K562 (cell line): ENCODE measurements at regions not wholly inside any gene's neighbourhood (a gene's known extent, or its start where the extent isn't known, plus 50 kb on each side); places are given as distances from the start of the nearest gene placed in this dataset.
A peak's percentile ranks its signal among the peaks of the same experiment; 100 is the strongest.

Experiments
- ATAC-seq: fragments of 200-7000 bp; cut with Tn5 transposase; 3 replicates; pipeline ENCODE4 v1.9.1; 2020; ENCODE audit warnings: moderate library complexity
- BruUV-seq: library from RNA; stranded (reverse); fragments of 400-500 nt; replicated peaks from 2 replicates; lab custom pipeline; 2021; lab: Mats Ljungman, UMichigan
- CTCF ChIA-PET: fragments of 300-600 bp; formaldehyde crosslinking; extraction: SDS; loops from one replicate; lab custom pipeline; 2021; ENCODE audit warnings: low intra/inter-chr PET ratio; lab: Yijun Ruan, JAX
- POLR2A ChIA-PET: fragments of 300-600, 350-650 bp; sonication (Branson Sonifier 250); formaldehyde crosslinking; extraction: SDS; loops from one replicate; lab custom pipeline; 2021; ENCODE audit warnings: antibody characterized with exemption, inconsistent platforms; lab: Yijun Ruan, JAX
- DNase-seq, 4 experiments: peaks; one replicate each; pipeline versions ENCODE4 v3.0.0 to v3.0.0-alpha.2; 2011 to 2018; ENCODE audit warnings: low spot score in 3 of 4, mixed read lengths in 3 of 4; ENCODE audit errors: extremely low read depth in 1 of 4
- FAIRE-seq: peaks from 2 replicates; lab custom pipeline; 2011; peaks lifted over from hg19 to GRCh38; lab: Jason Lieb, UNC
- H2AFZ ChIP-seq: 2 replicates; pipeline ENCODE4 v1.6.0; 2011; ENCODE audit warnings: low read depth, low read length, control low read depth, inconsistent platforms
- H3K27ac ChIP-seq: fragments of 200-600 bp; 3 replicates; pipeline ENCODE4 v1.8.0; 2011; ENCODE audit warnings: low read depth, mild to moderate bottlenecking, control low read depth, inconsistent platforms, low read length, moderate library complexity, mixed read lengths; ENCODE audit errors: extremely low read depth
- H3K27me3 ChIP-seq, 2 experiments: fragments of 300-600 bp in 1 of 2; 2 replicates in 1 of 2; 3 replicates in 1 of 2; pipeline versions ENCODE4 v1.6.0 to v1.8.0; 2011; ENCODE audit warnings: inconsistent platforms in 2 of 2, low read length in 2 of 2, mild to moderate bottlenecking in 1 of 2, mixed read lengths in 1 of 2, moderate library complexity in 1 of 2; ENCODE audit not compliant: control insufficient read depth in 2 of 2, insufficient read depth in 2 of 2
- H3K36me3 ChIP-seq: fragments of 300-600 bp; 3 replicates; pipeline ENCODE4 v1.8.0; 2011; ENCODE audit warnings: mild to moderate bottlenecking, low read length, inconsistent platforms; ENCODE audit not compliant: control insufficient read depth, insufficient read depth
- H3K4me1 ChIP-seq, 2 experiments: fragments of 200-600 bp in 1 of 2; replicated peaks in 1 of 2; 2 replicates in 1 of 2; 3 replicates in 1 of 2; pipeline versions ENCODE4 v1.5.1 to v1.8.0; 2011; ENCODE audit warnings: inconsistent platforms in 2 of 2, low read length in 2 of 2, mild to moderate bottlenecking in 1 of 2, mixed read lengths in 1 of 2, moderate library complexity in 1 of 2; ENCODE audit not compliant: control insufficient read depth in 2 of 2, insufficient read depth in 2 of 2
- H3K4me2 ChIP-seq: 2 replicates; pipeline ENCODE4 v1.6.1; 2011; ENCODE audit warnings: low read length, control low read depth, inconsistent platforms, mixed read lengths; ENCODE audit not compliant: insufficient read depth
- H3K4me3 ChIP-seq: fragments of 200-600 bp; sonication (generic), shearing (Covaris generic); 2 replicates; pipeline ENCODE4 v1.5.1; 2016; ENCODE audit warnings: control low read depth, inconsistent platforms
- H3K79me2 ChIP-seq: fragments of 200-600 bp; 3 replicates; pipeline ENCODE4 v1.8.0; 2011; ENCODE audit warnings: low read length, inconsistent platforms; ENCODE audit not compliant: control insufficient read depth, insufficient read depth
- H3K9ac ChIP-seq, 2 experiments: 2 replicates each; pipeline versions ENCODE4 v1.6.0 to v1.6.1; 2011; ENCODE audit warnings: low read depth in 2 of 2, low read length in 2 of 2, control low read depth in 1 of 2, inconsistent platforms in 1 of 2, mild to moderate bottlenecking in 1 of 2, mixed read lengths in 1 of 2; ENCODE audit not compliant: insufficient read depth in 1 of 2
- H3K9me1 ChIP-seq: one replicate; pipeline ENCODE4 v1.6.0; 2011; ENCODE audit warnings: inconsistent platforms, mild to moderate bottlenecking, low read length, moderate library complexity; ENCODE audit not compliant: control insufficient read depth, insufficient read depth
- H3K9me3 ChIP-seq: replicated peaks from 2 replicates; pipeline ENCODE4 v1.5.1; 2011; ENCODE audit warnings: low read depth, low read length, inconsistent platforms; ENCODE audit not compliant: control insufficient read depth, insufficient read depth
- H4K20me1 ChIP-seq: replicated peaks from 2 replicates; pipeline ENCODE4 v1.6.1; 2011; ENCODE audit warnings: low read length, inconsistent platforms, mixed read lengths; ENCODE audit not compliant: control insufficient read depth, insufficient read depth
- CBX2 ChIP-seq: fragments of 200-600 bp; sonication (generic); IDR thresholded peaks from one replicate; pipeline ENCODE4 v1.6.1; 2012; ENCODE audit warnings: mild to moderate bottlenecking, low read length, inconsistent platforms; ENCODE audit not compliant: insufficient read depth, poor library complexity, severe bottlenecking
- CREM ChIP-seq: IDR thresholded peaks from 2 replicates; pipeline ENCODE4 v1.6.1; 2014; ENCODE audit warnings: antibody characterized with exemption, low read depth
- IRF2 ChIP-seq: sonication (generic); formaldehyde crosslinking; IDR thresholded peaks from 2 replicates; pipeline ENCODE4 v1.8.1; 2022; ENCODE audit warnings: mild to moderate bottlenecking, missing genetic modification reagents
- NBN ChIP-seq: fragments of 450-650 bp; IDR thresholded peaks from 2 replicates; pipeline ENCODE4 v1.6.1; 2016; ENCODE audit warnings: low read depth, mild to moderate bottlenecking
- NR0B1 ChIP-seq: fragments of 450-650 bp; IDR thresholded peaks from one replicate; pipeline ENCODE4 v1.6.1; 2018; ENCODE audit warnings: mild to moderate bottlenecking, moderate library complexity; ENCODE audit not compliant: partially characterized antibody
- PML ChIP-seq: IDR thresholded peaks from 2 replicates; pipeline ENCODE4 v1.6.1; 2012; ENCODE audit warnings: low read length, inconsistent platforms
- RCOR1 ChIP-seq, 2 experiments: IDR thresholded peaks; 2 replicates each; pipeline ENCODE4 v1.6.1; 2012; ENCODE audit warnings: low read depth in 2 of 2, low read length in 2 of 2, borderline replicate concordance in 1 of 2, improper control_type of control experiment in 1 of 2
- TRIM25 ChIP-seq: fragments of 450-650 bp; IDR thresholded peaks from 2 replicates; pipeline ENCODE4 v1.7.0; 2016; ENCODE audit warnings: borderline replicate concordance
- ZBTB9 ChIP-seq: fragments of 450-650 bp; formaldehyde crosslinking; IDR thresholded peaks from 2 replicates; pipeline ENCODE4 v1.4.0; 2020; ENCODE audit warnings: mild to moderate bottlenecking, moderate library complexity
- ZNF232 ChIP-seq: sonication (generic); formaldehyde crosslinking; IDR thresholded peaks from 2 replicates; pipeline ENCODE4 v1.8.0; 2022; ENCODE audit warnings: mild to moderate bottlenecking, missing genetic modification reagents
- ZNF586 ChIP-seq: fragments of 450-650 bp; formaldehyde crosslinking; conservative IDR thresholded peaks from 2 replicates; pipeline ENCODE4 v1.4.0; 2020; ENCODE audit warnings: mild to moderate bottlenecking, moderate library complexity
- ZNF668 ChIP-seq: fragments of 250-450 bp; sonication (Bioruptor Pico); IDR thresholded peaks from 2 replicates; pipeline ENCODE4 v1.8.0; 2022; ENCODE audit warnings: mild to moderate bottlenecking, inconsistent platforms
- ZNF766 ChIP-seq: fragments of 200-800 bp; sonication (Bioruptor generic); conservative IDR thresholded peaks from 2 replicates; pipeline ENCODE4 v1.6.1; 2016; ENCODE audit warnings: missing genetic modification characterization, missing compliant biosample characterization
- WGBS: fragments of 100-300 bp; shearing (Covaris generic); methylation state at CpG from one replicate; pipeline ENCODE4 v1.1.6; 2016; ENCODE audit warnings: low coverage, mixed read lengths; ENCODE audit not compliant: insufficient coverage; ENCODE audit errors: missing lambda C conversion rate; 5-methylcytosine and 5-hydroxymethylcytosine counted together
- in situ Hi-C: fragments of 300-500 bp; cut with MboI; formaldehyde crosslinking; loops from 4 replicates; pipeline ENCODE4 v1.15.0; 2018; ENCODE audit warnings: inconsistent platforms, mixed read lengths
- intact Hi-C: fragments of 100-400 bp; cut with micrococcal nuclease; formaldehyde crosslinking; loops from 2 replicates; pipeline ENCODE4 v1.14.2; 2022

- no peaks in the 10 kb centered on the region for H3K9me3 ChIP-seq
- ATAC-seq: no peak
- no peaks in the 10 kb centered on the region for H3K4me1 ChIP-seq
- H3K27me3 ChIP-seq: no peaks in the 10 kb centered on the region; a peak in 1 of 5 replicates
- FAIRE-seq: no peak
- no peaks in the 10 kb centered on the region for H3K9me1 ChIP-seq
- CTCF ChIA-PET: no interaction called here
- whole genome bisulfite sequencing: 1% methylated on average over 4 of the region's 4 CpGs
- intact Hi-C loops: no loop called here
- no TSS peak for BruUV-seq
- DNase-seq: no peak
- H3K36me3 ChIP-seq: no peaks in the 10 kb centered on the region
- no peaks in the 10 kb centered on the region for H3K79me2 ChIP-seq
- no peak overlapping the region for H2AFZ ChIP-seq
- no peak overlapping the region for H3K4me3 ChIP-seq
- no peak overlapping the region for H3K27ac ChIP-seq
- in situ Hi-C loops: no loop called here
- H4K20me1 ChIP-seq: no peaks in the 10 kb centered on the region
- H3K4me2 ChIP-seq: no peak overlapping the region
- POLR2A ChIA-PET: no interaction called here
- no peak for TF ChIP-seq RCOR1 (IDR thresholded peaks at IDR 0.05; ENCODE audit: borderline replicate concordance in 1 of 2, low read depth in 2 of 2, low read length in 2 of 2)
- no peak for TF ChIP-seq CBX2
- TF ChIP-seq ZBTB9: no peak
- peak; percentile 89; the same call in 1 of the 2 replicates for TF ChIP-seq ZNF766 (CRISPR knock-in tag)
- H3K9ac ChIP-seq: no peak overlapping the region
Observed at GRCh38 chr18:37694516-37694915, 128.9 kb upstream of the CELF4 start.

DNA sequence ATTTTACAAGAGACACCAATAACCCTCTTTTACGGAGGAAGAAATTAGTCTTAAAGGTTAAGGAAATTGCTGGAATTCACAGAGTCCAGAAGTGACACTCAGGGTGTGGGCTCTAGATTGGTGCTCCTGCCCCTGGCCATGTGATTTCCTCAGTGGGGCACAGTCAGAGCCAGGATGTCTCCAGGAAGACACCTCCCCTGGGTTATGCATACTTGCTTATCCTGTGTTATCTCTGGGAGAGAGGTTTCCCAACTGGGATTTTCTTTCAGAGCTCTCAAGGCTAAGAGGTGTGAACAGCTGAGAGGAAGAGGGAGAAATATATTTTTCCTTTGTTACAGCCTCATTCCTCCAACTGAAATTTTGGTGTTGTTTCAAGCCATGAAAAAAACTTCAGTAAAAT is 125.6 kb upstream of the CELF4 start:
- H3K27me3 ChIP-seq: no peaks in the 10 kb centered on the region; a peak in 1 of 5 replicates
- no peak overlapping the region for H3K9ac ChIP-seq
- H3K9me1 ChIP-seq: no peaks in the 10 kb centered on the region
- intact Hi-C loops (no loop called here), in situ Hi-C loops (no loop called here)
- H2AFZ ChIP-seq: no peak overlapping the region
- no peaks in the 10 kb centered on the region for H4K20me1 ChIP-seq
- DNase-seq (no peak), ATAC-seq (no peak), FAIRE-seq (no peak)
- no peak overlapping the region for H3K4me2 ChIP-seq
- H3K4me3 ChIP-seq: no peak overlapping the region
- H3K4me1 ChIP-seq: no peaks in the 10 kb centered on the region
- WGBS: 0% methylated on average over 1 of the region's 1 CpG
- no peaks in the 10 kb centered on the region for H3K36me3 ChIP-seq
- POLR2A ChIA-PET: no interaction called here
- no TSS peak for BruUV-seq
- CTCF ChIA-PET: no interaction called here
- no peak overlapping the region for H3K27ac ChIP-seq
- H3K9me3 ChIP-seq: no peaks in the 10 kb centered on the region
- no peaks in the 10 kb centered on the region for H3K79me2 ChIP-seq
- TF ChIP-seq TRIM25 (no peak), NBN (no peak), NR0B1 (no peak), ZNF586 (no peak), ZNF668 (no peak), ZNF232 (CRISPR knock-in tag) (no peak), IRF2 (CRISPR knock-in tag) (no peak), PML (no peak), CREM (no peak)
